AG09319 (cell line): ENCODE measurements at regions not wholly inside any gene's neighbourhood (a gene's known extent, or its start where the extent isn't known, plus 50 kb on each side); places are given as distances from the start of the nearest gene placed in this dataset.

Experiments
- DNase-seq: peaks from one replicate; pipeline ENCODE4 v3.0.0-alpha.2; 2010; ENCODE audit warnings: low read depth; ENCODE audit errors: extremely low read depth
- CTCF ChIP-seq: IDR thresholded peaks from 2 replicates; pipeline ENCODE4 v1.5.1; 2011; ENCODE audit warnings: low read depth, mild to moderate bottlenecking, inconsistent platforms, low read length, moderate library complexity

GRCh38 chr9:87795178-87795577 lies 69.3 kb downstream of the CTSL start:
- no peak for DNase-seq
- TF ChIP-seq CTCF = no peak

DNA sequence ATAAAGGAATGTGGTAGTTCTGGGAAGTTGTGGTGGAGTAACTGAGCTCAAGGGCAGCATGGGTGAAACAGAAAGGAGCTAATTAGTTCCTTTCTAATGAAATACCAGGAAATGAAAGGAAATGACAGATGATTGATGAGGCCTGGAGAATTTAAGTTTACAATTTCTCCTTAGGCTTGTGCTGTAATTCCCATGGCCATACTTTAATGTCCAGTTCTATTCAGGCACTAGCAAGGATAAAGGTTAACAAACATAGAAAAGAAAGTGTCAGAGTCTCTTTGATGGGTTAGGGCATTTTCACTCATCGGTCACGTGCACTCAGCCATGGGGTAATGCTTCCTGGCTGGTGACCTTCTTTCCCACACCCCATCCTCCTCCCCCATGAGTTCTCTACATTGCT lies 70.3 kb downstream of the CTSL start:
- no peak for TF ChIP-seq CTCF
- no peak for DNase-seq

GRCh38 chr9:87798261-87798833 lies 72.4 kb downstream of the CTSL start:
- TF ChIP-seq CTCF = no peak
- no peak for DNase-seq

DNA sequence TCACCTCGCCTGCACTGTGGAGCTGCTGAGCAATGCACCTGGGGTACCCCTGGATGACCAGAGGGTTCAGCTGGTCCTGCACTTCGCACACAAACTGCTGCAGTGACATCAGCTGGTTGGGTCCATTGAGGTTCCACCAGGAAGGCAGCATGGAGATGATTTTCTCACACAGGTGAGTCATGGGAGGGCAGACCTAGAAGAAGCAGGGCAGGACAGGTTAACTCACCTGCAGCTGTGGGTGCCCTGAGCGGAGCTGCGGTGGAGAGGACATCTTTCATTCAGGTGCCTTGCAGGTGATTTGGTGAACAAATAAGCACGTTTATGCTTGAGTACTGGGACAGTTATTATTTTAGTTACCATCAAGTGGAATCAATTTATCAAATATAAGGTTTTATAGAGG lies 73.6 kb downstream of the CTSL start:
- TF ChIP-seq CTCF = no peak
- DNase-seq = no peak

DNA sequence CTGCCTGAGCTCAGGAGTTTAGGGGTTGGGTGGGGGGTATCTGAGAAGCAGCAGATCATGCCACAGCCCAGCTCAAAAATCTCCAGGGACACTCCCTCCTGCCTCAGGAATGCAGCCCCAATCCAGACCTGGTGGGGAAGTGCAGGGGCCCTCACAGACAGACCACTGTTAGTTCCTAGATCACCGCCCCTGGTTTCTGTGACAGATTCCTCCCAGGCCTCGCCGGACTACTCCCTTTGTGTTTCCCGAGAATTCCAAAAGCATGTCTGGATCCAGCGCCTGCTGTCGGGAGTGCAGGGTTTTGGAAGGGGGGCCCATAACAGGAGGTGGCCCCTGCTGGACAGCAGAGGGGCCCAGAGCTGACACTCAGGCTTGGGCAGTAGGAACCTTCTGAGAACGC lies 74.5 kb downstream of the CTSL start:
- no peak for TF ChIP-seq CTCF
- no peak for DNase-seq

- TF ChIP-seq CTCF = no peak
- DNase-seq = no peak
These were observed 75.1 kb downstream of the CTSL start for GRCh38 chr9:87801013-87801412.

GRCh38 chr9:87803166-87803565 lies 77.2 kb downstream of the CTSL start:
- DNase-seq = no peak
- no peak for TF ChIP-seq CTCF
